ENCODE measurements at regions not wholly inside any gene's neighbourhood (a gene's known extent, or its start where the extent isn't known, plus 50 kb on each side); places are given as distances from the start of the nearest gene placed in this dataset.
"Not testable (repeated sequence)": the region's sequence is repeated elsewhere in the genome, so short reads cannot be mapped to it uniquely, and the experiment has no call there.

GRCh38 chr4:74570095-74570494 is 125.2 kb downstream of the AREG start:
- H3K36me3 Mint-ChIP-seq: no peaks in the 10 kb centered on the region
- H3K4me1 Mint-ChIP-seq: no peaks in the 10 kb centered on the region
- no peak overlapping the region for H3K4me3 Mint-ChIP-seq
- H3K9me3 Mint-ChIP-seq: no peaks in the 10 kb centered on the region
- H3K27me3 Mint-ChIP-seq: no peaks in the 10 kb centered on the region
- no peak overlapping the region for H3K27ac Mint-ChIP-seq

GRCh38 chr4:74578329-74578728 is 133.4 kb downstream of the AREG start:
- no peaks in the 10 kb centered on the region for H3K36me3 Mint-ChIP-seq

GRCh38 chr4:74578865-74579264 is 133.9 kb downstream of the AREG start:
- H3K36me3 Mint-ChIP-seq, H3K27me3 Mint-ChIP-seq, H3K9me3 Mint-ChIP-seq, H3K4me1 Mint-ChIP-seq, H3K27ac Mint-ChIP-seq, H3K4me3 Mint-ChIP-seq: not testable (repeated sequence)

More at GRCh38 chr4:74578329-74578728, 133.4 kb downstream of the AREG start:
- H3K27me3 Mint-ChIP-seq: peaks cover 5% of the 10 kb centered on the region
- H3K27ac Mint-ChIP-seq: no peak overlapping the region
- H3K9me3 Mint-ChIP-seq: no peaks in the 10 kb centered on the region
- no peaks in the 10 kb centered on the region for H3K4me1 Mint-ChIP-seq
- H3K4me3 Mint-ChIP-seq: no peak overlapping the region

- Mint-ChIP-seq H3K27me3 (peaks cover 4% of the 10 kb centered on the region), H3K9me3 (no peaks in the 10 kb centered on the region), H3K27ac (no peak overlapping the region), H3K4me1 (no peaks in the 10 kb centered on the region), H3K4me3 (no peak overlapping the region), H3K36me3 (no peaks in the 10 kb centered on the region)
Observed at GRCh38 chr4:74583089-74583700, 138.3 kb downstream of the AREG start.

GRCh38 chr4:74583757-74584156 is 138.8 kb downstream of the AREG start:
- Mint-ChIP-seq H3K27ac (no peak overlapping the region), H3K9me3 (no peaks in the 10 kb centered on the region), H3K4me1 (no peaks in the 10 kb centered on the region), H3K27me3 (peaks cover 2% of the 10 kb centered on the region), H3K36me3 (no peaks in the 10 kb centered on the region), H3K4me3 (no peak overlapping the region)

GRCh38 chr4:74588350-74588749 is 143.4 kb downstream of the AREG start:
- no peaks in the 10 kb centered on the region for H3K27me3 Mint-ChIP-seq
- H3K9me3 Mint-ChIP-seq: no peaks in the 10 kb centered on the region
- no peak overlapping the region for H3K27ac Mint-ChIP-seq
- H3K4me3 Mint-ChIP-seq: no peak overlapping the region
- no peaks in the 10 kb centered on the region for H3K36me3 Mint-ChIP-seq
- H3K4me1 Mint-ChIP-seq: no peaks in the 10 kb centered on the region

- no peaks in the 10 kb centered on the region for H3K4me1 Mint-ChIP-seq
- no peaks in the 10 kb centered on the region for H3K9me3 Mint-ChIP-seq
- H3K36me3 Mint-ChIP-seq: no peaks in the 10 kb centered on the region
- H3K4me3 Mint-ChIP-seq: no peak overlapping the region
- no peaks in the 10 kb centered on the region for H3K27me3 Mint-ChIP-seq
- no peak overlapping the region for H3K27ac Mint-ChIP-seq
Observed at GRCh38 chr4:74590476-74590875, 145.5 kb downstream of the AREG start.

GRCh38 chr4:74598611-74599325 is 153.8 kb downstream of the AREG start:
- H3K9me3 Mint-ChIP-seq: no peaks in the 10 kb centered on the region
- H3K36me3 Mint-ChIP-seq: no peaks in the 10 kb centered on the region
- no peak overlapping the region for H3K27ac Mint-ChIP-seq
- no peaks in the 10 kb centered on the region for H3K4me1 Mint-ChIP-seq
- no peaks in the 10 kb centered on the region for H3K27me3 Mint-ChIP-seq
- no peak overlapping the region for H3K4me3 Mint-ChIP-seq

- Mint-ChIP-seq H3K4me3 (no peak overlapping the region), H3K27ac (no peak overlapping the region), H3K36me3 (no peaks in the 10 kb centered on the region)
Observed at GRCh38 chr4:74603186-74603585, 158.2 kb downstream of the AREG start.

GRCh38 chr4:74608151-74608949 is 163.4 kb downstream of the AREG start:
- H3K36me3 Mint-ChIP-seq: no peaks in the 10 kb centered on the region
- no peak overlapping the region for H3K27ac Mint-ChIP-seq
- peaks cover 3% of the 10 kb centered on the region for H3K27me3 Mint-ChIP-seq
- no peaks in the 10 kb centered on the region for H3K4me1 Mint-ChIP-seq
- no peaks in the 10 kb centered on the region for H3K9me3 Mint-ChIP-seq
- H3K4me3 Mint-ChIP-seq: no peak overlapping the region

More at GRCh38 chr4:74603186-74603585, 158.2 kb downstream of the AREG start:
- Mint-ChIP-seq H3K27me3 (peaks cover 2% of the 10 kb centered on the region), H3K9me3 (no peaks in the 10 kb centered on the region), H3K4me1 (no peaks in the 10 kb centered on the region)

GRCh38 chr4:74610491-74610890 is 165.6 kb downstream of the AREG start:
- Mint-ChIP-seq H3K27ac (no peak overlapping the region), H3K36me3 (no peaks in the 10 kb centered on the region), H3K4me3 (no peak overlapping the region), H3K27me3 (peaks cover 5% of the 10 kb centered on the region), H3K9me3 (no peaks in the 10 kb centered on the region), H3K4me1 (no peaks in the 10 kb centered on the region)

- peaks cover 3% of the 10 kb centered on the region for H3K27me3 Mint-ChIP-seq
- H3K9me3 Mint-ChIP-seq: no peaks in the 10 kb centered on the region
- no peaks in the 10 kb centered on the region for H3K4me1 Mint-ChIP-seq
- no peak overlapping the region for H3K4me3 Mint-ChIP-seq
- H3K27ac Mint-ChIP-seq: no peak overlapping the region
- no peaks in the 10 kb centered on the region for H3K36me3 Mint-ChIP-seq
Observed at GRCh38 chr4:74612837-74613236, 167.9 kb downstream of the AREG start.

- H3K4me3 Mint-ChIP-seq: no peak overlapping the region
Observed at GRCh38 chr4:74613266-74613665, 168.3 kb downstream of the AREG start.

GRCh38 chr4:74615411-74615810 is 170.5 kb downstream of the AREG start:
- Mint-ChIP-seq H3K27ac (no peak overlapping the region), H3K27me3 (peaks cover 3% of the 10 kb centered on the region)

More at GRCh38 chr4:74613266-74613665, 168.3 kb downstream of the AREG start:
- no peaks in the 10 kb centered on the region for H3K36me3 Mint-ChIP-seq
- H3K27ac Mint-ChIP-seq: no peak overlapping the region
- H3K4me1 Mint-ChIP-seq: no peaks in the 10 kb centered on the region
- no peaks in the 10 kb centered on the region for H3K9me3 Mint-ChIP-seq
- peaks cover 3% of the 10 kb centered on the region for H3K27me3 Mint-ChIP-seq

GRCh38 chr4:74618166-74618565 is 173.2 kb downstream of the AREG start:
- H3K36me3 Mint-ChIP-seq: no peaks in the 10 kb centered on the region
- H3K4me1 Mint-ChIP-seq: peaks cover 2% of the 10 kb centered on the region

More at GRCh38 chr4:74615411-74615810, 170.5 kb downstream of the AREG start:
- Mint-ChIP-seq H3K4me3 (no peak overlapping the region), H3K4me1 (no peaks in the 10 kb centered on the region), H3K9me3 (no peaks in the 10 kb centered on the region), H3K36me3 (no peaks in the 10 kb centered on the region)

GRCh38 chr4:74618659-74619058 is 173.7 kb downstream of the AREG start:
- H3K4me3 Mint-ChIP-seq: no peak overlapping the region
- H3K27ac Mint-ChIP-seq: no peak overlapping the region
- H3K27me3 Mint-ChIP-seq: peaks cover 2% of the 10 kb centered on the region
- H3K9me3 Mint-ChIP-seq: no peaks in the 10 kb centered on the region
- H3K36me3 Mint-ChIP-seq: no peaks in the 10 kb centered on the region
- H3K4me1 Mint-ChIP-seq: peaks cover 5% of the 10 kb centered on the region

More at GRCh38 chr4:74618166-74618565, 173.2 kb downstream of the AREG start:
- Mint-ChIP-seq H3K4me3 (no peak overlapping the region), H3K9me3 (no peaks in the 10 kb centered on the region), H3K27ac (no peak overlapping the region), H3K27me3 (peaks cover 2% of the 10 kb centered on the region)

Data from activated naive CD4-positive, alpha-beta T cell treated with anti-CD3 and anti-CD28 coated beads, Interleukin-2, amount 50 U/mL, for 24 hours (primary cell).